ENCODE measurements at regions not wholly inside any gene's neighbourhood (a gene's known extent, or its start where the extent isn't known, plus 50 kb on each side); places are given as distances from the start of the nearest gene placed in this dataset.

DNA sequence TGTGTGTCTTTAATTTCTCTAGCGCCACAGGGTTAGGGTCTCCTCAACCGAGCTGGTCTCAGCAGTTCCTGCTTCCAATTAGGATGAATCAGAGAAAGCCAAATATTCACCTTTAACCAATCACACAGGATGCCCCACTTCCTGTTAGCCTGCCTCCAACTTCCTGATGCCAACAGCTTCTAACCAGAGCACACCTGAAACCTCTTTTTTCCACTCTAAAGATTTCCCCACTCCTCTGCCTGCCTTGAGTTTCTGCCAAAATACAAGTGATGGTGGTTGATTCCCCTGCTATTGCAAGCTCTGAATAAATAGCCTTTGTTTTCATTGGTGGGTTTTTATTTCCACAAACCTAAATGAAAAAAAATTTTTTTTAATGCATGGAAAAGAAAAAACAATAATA, 144.7 kb upstream of the UST start:
- H3K27me3 ChIP-seq = no peaks in the 10 kb centered on the region
- DNase-seq (ENCODE audit: low spot score) = no peak

DNA sequence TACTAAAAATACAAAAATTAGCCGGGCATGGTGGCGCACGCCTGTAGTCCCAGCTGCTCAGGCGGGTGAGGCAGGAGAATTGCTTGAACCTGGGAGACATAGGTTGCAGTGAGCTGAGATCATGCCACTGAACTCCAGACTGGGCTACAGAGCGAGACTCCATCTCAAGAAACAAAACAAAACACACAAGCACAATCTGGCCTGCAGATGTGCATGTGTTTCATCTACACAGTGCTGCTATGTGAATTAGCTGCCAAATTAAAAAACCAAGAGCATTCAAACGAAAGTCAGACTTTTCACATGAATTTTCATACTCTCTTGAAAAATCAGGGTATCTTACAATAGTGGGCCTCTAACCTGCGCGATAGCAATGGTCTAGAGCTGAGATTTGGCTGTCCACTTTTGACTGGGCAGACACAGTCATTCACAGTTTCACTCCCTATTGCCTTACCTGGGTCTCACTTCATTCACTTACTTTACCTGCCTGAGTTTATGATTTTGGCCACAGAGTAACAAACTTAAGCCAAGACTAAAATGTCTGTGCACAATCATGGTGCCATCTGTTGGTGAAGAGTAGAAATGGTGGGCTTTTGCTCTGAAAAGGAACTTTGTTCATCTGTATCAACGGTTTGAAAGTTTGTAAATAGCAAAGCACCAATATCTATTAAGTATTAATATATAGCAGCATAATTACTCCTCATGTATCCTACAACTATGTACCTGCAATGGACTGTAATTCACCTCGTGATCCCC, 138.5 kb upstream of the UST start:
- no peak for DNase-seq (ENCODE audit: low spot score)
- H3K9me3 ChIP-seq = no peaks in the 10 kb centered on the region
- H3K27ac ChIP-seq = no peak overlapping the region
- no peaks in the 10 kb centered on the region for H3K27me3 ChIP-seq
- H3K36me3 ChIP-seq = no peaks in the 10 kb centered on the region
- H3K4me1 ChIP-seq = peaks cover 0 to 6% of the 10 kb centered on the region in 2 donors
- TF ChIP-seq, protein P1, sequence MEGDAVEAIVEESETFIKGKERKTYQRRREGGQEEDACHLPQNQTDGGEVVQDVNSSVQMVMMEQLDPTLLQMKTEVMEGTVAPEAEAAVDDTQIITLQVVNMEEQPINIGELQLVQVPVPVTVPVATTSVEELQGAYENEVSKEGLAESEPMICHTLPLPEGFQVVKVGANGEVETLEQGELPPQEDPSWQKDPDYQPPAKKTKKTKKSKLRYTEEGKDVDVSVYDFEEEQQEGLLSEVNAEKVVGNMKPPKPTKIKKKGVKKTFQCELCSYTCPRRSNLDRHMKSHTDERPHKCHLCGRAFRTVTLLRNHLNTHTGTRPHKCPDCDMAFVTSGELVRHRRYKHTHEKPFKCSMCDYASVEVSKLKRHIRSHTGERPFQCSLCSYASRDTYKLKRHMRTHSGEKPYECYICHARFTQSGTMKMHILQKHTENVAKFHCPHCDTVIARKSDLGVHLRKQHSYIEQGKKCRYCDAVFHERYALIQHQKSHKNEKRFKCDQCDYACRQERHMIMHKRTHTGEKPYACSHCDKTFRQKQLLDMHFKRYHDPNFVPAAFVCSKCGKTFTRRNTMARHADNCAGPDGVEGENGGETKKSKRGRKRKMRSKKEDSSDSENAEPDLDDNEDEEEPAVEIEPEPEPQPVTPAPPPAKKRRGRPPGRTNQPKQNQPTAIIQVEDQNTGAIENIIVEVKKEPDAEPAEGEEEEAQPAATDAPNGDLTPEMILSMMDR (IDR thresholded peaks at IDR 0.05) = peak in 1 of 2 donors; percentile 45
- no peak overlapping the region for H3K4me3 ChIP-seq

More for the DNA sequence above, 144.7 kb upstream of the UST start:
- no peaks in the 10 kb centered on the region for H3K9me3 ChIP-seq
- TF ChIP-seq, protein P1 (IDR thresholded peaks at IDR 0.05) = no peak
- H3K4me1 ChIP-seq = peaks cover 0 to 11% of the 10 kb centered on the region in 2 donors
- H3K4me3 ChIP-seq = no peak overlapping the region
- H3K27ac ChIP-seq = no peak overlapping the region
- H3K36me3 ChIP-seq = no peaks in the 10 kb centered on the region

DNA sequence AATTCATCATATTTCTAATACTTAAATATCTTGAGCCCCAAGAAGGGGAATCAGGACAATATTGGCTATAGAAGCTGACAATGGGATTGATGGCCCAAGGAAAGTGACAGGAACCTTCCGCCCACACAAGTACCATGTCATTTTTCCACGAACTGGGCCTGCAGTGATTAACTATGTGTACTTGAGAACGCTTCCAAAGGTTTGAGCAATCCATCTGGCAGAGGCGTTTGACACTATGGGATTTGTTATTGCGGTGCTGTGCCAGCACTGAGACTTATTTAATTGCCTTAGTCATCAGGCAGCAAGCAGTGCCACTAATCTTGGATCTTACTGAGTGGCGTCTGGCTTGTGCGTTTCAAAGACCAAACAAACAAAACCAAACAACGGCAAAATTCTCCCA, 135.6 kb upstream of the UST start:
- Histone ChIP-seq H3K4me1 (peaks cover 0 to 6% of the 10 kb centered on the region in 2 donors), H3K4me3 (no peak overlapping the region), H3K9me3 (no peaks in the 10 kb centered on the region), H3K27ac (peak overlapping the region; percentile 57 to 76), H3K27me3 (no peaks in the 10 kb centered on the region), H3K36me3 (no peaks in the 10 kb centered on the region)
- TF ChIP-seq, protein P1 (IDR thresholded peaks at IDR 0.05) = no peak
- DNase-seq (ENCODE audit: low spot score) = peak; percentile 88

DNA sequence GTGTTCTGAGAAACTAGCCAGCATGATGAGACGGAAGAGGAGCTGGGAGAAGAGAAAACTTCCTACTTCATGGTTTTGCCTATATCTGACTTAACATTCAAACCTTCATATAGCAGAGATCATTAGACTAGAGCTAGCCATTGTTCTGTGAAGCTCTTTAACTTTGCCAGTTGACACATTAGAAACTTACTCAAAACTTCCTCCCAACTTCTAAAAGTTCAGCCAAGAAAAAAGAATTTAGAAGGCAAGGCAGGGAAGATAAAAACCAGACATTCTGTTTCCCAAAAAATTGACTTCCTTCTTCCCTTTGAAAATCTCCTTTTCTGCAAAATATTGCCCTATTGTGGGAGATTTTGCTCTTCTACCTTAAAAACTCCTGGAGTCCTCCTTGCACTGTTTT, 134.8 kb upstream of the UST start:
- Histone ChIP-seq H3K4me1 (peaks cover 0 to 6% of the 10 kb centered on the region in 2 donors), H3K36me3 (no peaks in the 10 kb centered on the region), H3K27ac (peak overlapping the region; percentile 57 to 76), H3K9me3 (no peaks in the 10 kb centered on the region), H3K27me3 (no peaks in the 10 kb centered on the region), H3K4me3 (no peak overlapping the region)
- TF ChIP-seq, protein P1 (IDR thresholded peaks at IDR 0.05) = no peak
- no peak for DNase-seq (ENCODE audit: low spot score)

DNA sequence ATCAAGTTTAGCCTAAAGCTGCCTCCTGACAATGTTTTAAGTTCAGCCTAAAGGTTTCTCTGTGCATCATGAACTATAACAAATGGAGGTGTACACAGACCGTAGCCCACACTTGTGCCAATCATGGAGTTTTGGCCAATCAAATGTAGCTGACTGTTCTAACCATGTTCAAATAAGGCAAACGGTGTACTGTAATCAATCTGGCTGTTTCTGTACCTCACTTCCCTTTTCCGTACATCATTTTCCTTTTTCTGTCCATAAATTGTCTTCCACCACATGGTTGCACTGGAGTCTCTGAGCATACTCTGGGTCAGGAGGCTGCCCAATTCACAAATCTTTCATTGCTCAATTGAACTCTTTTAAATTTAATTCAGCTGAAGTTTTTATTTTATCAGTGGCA, 132.2 kb upstream of the UST start:
- no peaks in the 10 kb centered on the region for H3K27me3 ChIP-seq
- no peaks in the 10 kb centered on the region for H3K36me3 ChIP-seq
- H3K9me3 ChIP-seq = no peaks in the 10 kb centered on the region
- TF ChIP-seq, protein P1 (IDR thresholded peaks at IDR 0.05) = no peak
- H3K27ac ChIP-seq = no peak overlapping the region
- DNase-seq (ENCODE audit: low spot score) = no peak
- H3K4me1 ChIP-seq = peaks cover 0 to 6% of the 10 kb centered on the region in 2 donors
- H3K4me3 ChIP-seq = no peak overlapping the region

DNA sequence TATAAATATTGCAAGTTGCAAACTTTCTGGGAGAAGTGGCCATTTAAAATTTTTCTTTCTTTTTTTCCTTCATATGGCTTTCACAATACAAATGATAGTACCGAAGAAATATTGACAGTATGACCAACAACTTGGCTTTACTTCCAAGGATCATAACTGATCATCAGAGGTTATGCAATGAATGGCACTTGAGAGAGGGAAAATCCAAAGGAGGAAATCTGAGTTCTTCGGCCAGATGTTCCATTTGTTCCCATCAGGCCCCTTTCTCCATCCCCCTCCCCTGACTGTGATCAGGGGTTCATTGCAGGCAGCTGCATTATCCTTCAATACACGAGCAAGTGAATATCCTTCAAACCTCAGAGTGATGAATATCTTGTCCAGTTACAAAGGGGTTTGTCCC, 130.0 kb upstream of the UST start:
- Histone ChIP-seq H3K4me3 (no peak overlapping the region), H3K27ac (no peak overlapping the region), H3K9me3 (no peaks in the 10 kb centered on the region), H3K4me1 (peaks cover 0 to 2% of the 10 kb centered on the region in 2 donors), H3K36me3 (no peaks in the 10 kb centered on the region), H3K27me3 (no peaks in the 10 kb centered on the region)
- TF ChIP-seq, protein P1 (IDR thresholded peaks at IDR 0.05) = no peak
- DNase-seq (ENCODE audit: low spot score) = no peak
